ENCODE measurements at regions not wholly inside any gene's neighbourhood (a gene's known extent, or its start where the extent isn't known, plus 50 kb on each side); places are given as distances from the start of the nearest gene placed in this dataset.
A peak's percentile ranks its signal among the peaks of the same experiment; 100 is the strongest.
"Not testable (repeated sequence)": the region's sequence is repeated elsewhere in the genome, so short reads cannot be mapped to it uniquely, and the experiment has no call there.

DNA sequence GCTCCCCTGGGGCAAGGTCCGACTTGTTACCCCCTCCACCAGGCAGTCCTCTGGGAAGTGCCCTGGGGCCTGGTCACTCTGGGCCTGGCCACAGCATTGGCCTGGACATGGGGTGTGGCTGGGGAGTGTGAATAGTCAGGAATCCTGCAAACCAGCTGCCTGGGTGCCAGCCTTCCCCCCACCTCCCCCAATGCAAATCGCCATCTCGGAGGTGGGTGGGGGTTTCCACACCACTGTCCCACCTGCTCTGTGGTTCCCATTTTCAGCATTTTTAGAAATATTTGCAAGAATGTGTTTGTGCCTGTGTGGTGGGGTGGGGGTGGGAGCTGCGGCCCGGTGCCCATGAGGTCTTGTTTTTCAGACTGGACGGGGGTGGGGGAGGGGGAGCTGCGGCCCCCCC is 159.7 kb downstream of the TMEM121 start:
- H3K27ac ChIP-seq (ENCODE audit: low read depth in 2 of 2, low read length in 2 of 2); H3K4me3 ChIP-seq (ENCODE audit: low read length in 2 of 2); H3K27me3 ChIP-seq (ENCODE audit: control insufficient read depth in 2 of 2, insufficient read depth in 2 of 2, low read length in 2 of 2); H3K4me1 ChIP-seq (ENCODE audit: control insufficient read depth in 2 of 2, insufficient read depth in 2 of 2, low read length in 2 of 2); H3K9ac ChIP-seq (ENCODE audit: low read depth in 1 of 2, low read length in 2 of 2); H3K36me3 ChIP-seq (ENCODE audit: control insufficient read depth in 2 of 2, insufficient read depth in 2 of 2, low read length in 2 of 2); H3K9me3 ChIP-seq (ENCODE audit: control insufficient read depth in 2 of 2, low read length in 2 of 2): not testable (repeated sequence)

DNA sequence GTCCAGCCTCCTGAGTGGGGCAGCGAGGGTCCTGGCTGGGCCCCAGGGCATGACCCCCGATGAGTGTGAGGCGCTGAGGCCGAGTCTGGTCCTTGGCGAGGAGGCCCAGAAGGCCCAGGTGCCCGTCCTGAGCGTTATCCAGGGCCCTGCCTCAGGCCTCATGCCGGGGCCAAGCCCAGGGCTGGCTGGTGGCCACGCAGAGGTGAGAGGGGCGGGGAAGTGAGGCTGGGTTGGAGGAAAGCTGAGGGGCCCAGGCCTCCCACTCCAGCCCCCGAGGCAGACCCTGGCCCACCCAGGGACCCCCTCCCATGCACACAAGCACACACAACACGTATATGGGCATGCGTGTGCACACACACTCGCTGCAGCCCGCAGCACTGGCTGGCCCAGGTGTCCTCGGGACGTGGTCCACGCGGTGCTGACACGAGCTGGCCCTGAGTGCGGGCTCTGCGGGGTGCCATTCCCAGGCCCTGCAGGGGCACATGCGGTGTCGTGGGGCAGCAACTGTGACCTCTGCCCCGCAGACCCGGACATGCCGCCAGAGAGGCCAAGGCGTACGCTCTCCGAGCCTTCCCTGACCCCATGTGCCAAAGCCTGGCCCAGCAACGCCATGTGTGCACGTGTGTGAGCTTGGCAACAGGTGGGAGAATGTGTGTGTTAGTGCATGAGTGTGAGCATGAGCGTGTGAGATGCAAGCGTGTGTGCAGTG is 160.2 kb downstream of the TMEM121 start:
- not testable (repeated sequence) for H3K9me3 ChIP-seq (ENCODE audit: control insufficient read depth in 2 of 2, low read length in 2 of 2); H3K27me3 ChIP-seq (ENCODE audit: control insufficient read depth in 2 of 2, insufficient read depth in 2 of 2, low read length in 2 of 2); H3K4me1 ChIP-seq (ENCODE audit: control insufficient read depth in 2 of 2, insufficient read depth in 2 of 2, low read length in 2 of 2); H3K9ac ChIP-seq (ENCODE audit: low read depth in 1 of 2, low read length in 2 of 2); H3K4me3 ChIP-seq (ENCODE audit: low read length in 2 of 2); H3K36me3 ChIP-seq (ENCODE audit: control insufficient read depth in 2 of 2, insufficient read depth in 2 of 2, low read length in 2 of 2)
- peak overlapping the region in 1 of 2 donors; percentile 38 for H3K27ac ChIP-seq (ENCODE audit: low read depth in 2 of 2, low read length in 2 of 2)

DNA sequence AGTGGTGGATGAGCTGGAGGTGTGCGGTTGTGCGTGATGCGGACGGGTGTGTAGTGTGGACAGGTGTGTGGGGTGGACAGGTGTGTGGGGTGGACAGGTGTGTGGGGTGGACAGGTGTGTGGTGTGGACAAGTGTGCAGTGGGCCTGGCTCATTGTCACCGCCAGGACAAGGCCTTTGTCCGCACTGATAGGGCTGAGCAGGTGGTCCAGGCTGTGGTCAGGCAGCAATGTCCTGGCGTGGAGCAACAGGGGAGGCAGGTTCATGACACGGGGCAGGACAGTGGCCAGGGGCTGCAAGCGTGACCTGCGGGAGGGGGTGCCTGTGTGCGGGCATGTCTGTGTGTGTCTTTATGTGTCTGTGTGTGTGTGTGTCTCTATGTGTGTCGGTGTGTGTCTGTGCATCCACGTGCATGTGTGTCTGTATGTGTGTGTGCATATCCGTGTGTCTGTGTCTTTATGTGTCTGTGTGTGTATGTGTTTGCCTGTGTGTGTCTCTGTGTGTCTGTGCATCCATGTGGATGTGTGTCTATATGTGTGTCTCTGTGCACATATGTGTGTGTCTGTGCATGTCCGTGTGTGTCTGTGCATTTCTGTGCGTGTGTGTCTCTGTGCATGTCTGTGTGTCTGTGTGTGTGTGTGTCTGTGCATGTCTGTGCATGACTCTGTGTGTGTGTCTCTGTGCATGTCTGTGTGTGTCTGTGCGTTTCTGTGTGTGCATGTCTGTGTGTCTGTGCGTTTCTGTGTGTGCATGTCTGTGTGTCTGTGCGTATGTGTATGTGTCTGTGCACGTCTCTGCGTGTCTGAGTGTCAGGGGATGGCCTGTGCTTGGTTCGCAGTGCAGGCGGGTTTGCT is 161.0 kb downstream of the TMEM121 start:
- not testable (repeated sequence) for H3K27ac ChIP-seq (ENCODE audit: low read depth in 2 of 2, low read length in 2 of 2); H3K4me1 ChIP-seq (ENCODE audit: control insufficient read depth in 2 of 2, insufficient read depth in 2 of 2, low read length in 2 of 2); H3K36me3 ChIP-seq (ENCODE audit: control insufficient read depth in 2 of 2, insufficient read depth in 2 of 2, low read length in 2 of 2); H3K9me3 ChIP-seq (ENCODE audit: control insufficient read depth in 2 of 2, low read length in 2 of 2); H3K4me3 ChIP-seq (ENCODE audit: low read length in 2 of 2); H3K27me3 ChIP-seq (ENCODE audit: control insufficient read depth in 2 of 2, insufficient read depth in 2 of 2, low read length in 2 of 2); H3K9ac ChIP-seq (ENCODE audit: low read depth in 1 of 2, low read length in 2 of 2)

DNA sequence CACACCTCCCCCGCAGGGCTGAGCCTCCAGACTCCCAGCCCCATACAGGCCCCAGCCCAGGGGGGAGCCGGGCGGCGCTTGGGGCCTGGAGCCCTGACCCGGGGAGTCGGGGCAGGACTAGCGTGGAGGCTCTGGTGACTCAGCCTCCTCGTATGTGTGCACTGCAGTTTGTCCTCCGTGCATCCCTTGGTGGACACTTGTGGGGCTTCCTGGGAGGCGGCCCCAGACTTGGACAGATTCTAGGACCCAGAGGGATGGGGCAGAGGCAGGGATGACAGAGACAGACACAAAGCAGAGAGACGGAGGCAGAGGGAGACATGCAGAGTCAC is 161.6 kb downstream of the TMEM121 start:
- H3K4me1 ChIP-seq (ENCODE audit: control insufficient read depth in 2 of 2, insufficient read depth in 2 of 2, low read length in 2 of 2); H3K27ac ChIP-seq (ENCODE audit: low read depth in 2 of 2, low read length in 2 of 2); H3K27me3 ChIP-seq (ENCODE audit: control insufficient read depth in 2 of 2, insufficient read depth in 2 of 2, low read length in 2 of 2); H3K9me3 ChIP-seq (ENCODE audit: control insufficient read depth in 2 of 2, low read length in 2 of 2); H3K9ac ChIP-seq (ENCODE audit: low read depth in 1 of 2, low read length in 2 of 2); H3K36me3 ChIP-seq (ENCODE audit: control insufficient read depth in 2 of 2, insufficient read depth in 2 of 2, low read length in 2 of 2); H3K4me3 ChIP-seq (ENCODE audit: low read length in 2 of 2): not testable (repeated sequence)

DNA sequence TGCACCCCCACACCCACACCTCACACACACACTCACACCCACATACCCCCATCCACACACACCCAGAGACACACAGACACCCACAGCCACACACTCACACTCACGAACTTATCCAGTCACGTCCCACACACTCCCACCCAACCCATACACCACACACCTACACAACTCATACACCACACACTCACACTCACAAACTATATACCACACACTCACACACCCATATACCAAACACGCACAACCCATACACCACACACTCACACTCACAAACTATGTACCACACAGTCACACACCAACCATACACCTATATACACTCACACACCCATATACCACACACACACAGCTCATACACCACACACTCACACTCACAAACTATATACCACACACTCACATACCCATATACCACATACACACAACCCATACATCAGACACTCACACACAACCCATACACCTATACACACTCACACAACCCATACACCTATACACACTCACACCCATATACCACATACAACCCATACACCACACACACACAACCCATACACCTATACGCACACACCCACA is 162.4 kb downstream of the TMEM121 start:
- H3K9ac ChIP-seq (ENCODE audit: low read depth in 1 of 2, low read length in 2 of 2); H3K9me3 ChIP-seq (ENCODE audit: control insufficient read depth in 2 of 2, low read length in 2 of 2); H3K27me3 ChIP-seq (ENCODE audit: control insufficient read depth in 2 of 2, insufficient read depth in 2 of 2, low read length in 2 of 2); H3K4me1 ChIP-seq (ENCODE audit: control insufficient read depth in 2 of 2, insufficient read depth in 2 of 2, low read length in 2 of 2); H3K36me3 ChIP-seq (ENCODE audit: control insufficient read depth in 2 of 2, insufficient read depth in 2 of 2, low read length in 2 of 2); H3K4me3 ChIP-seq (ENCODE audit: low read length in 2 of 2): not testable (repeated sequence)
- H3K27ac ChIP-seq (ENCODE audit: low read depth in 2 of 2, low read length in 2 of 2), result peak overlapping the region in 1 of 2 donors; percentile 9

DNA sequence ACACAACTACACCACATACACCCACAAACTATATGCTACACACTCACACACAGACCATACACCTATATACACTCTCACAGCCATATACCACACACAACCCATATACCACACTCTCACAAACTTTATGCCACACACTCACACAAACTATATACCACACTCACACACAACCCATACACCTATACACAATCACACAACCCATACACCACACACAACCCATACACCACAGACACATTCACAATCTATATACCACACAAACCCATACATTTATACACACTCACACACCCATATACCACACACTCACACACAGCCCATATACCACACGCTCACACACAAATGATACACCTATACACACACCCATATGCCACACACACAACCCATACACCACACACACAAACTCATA is 163.3 kb downstream of the TMEM121 start:
- no peaks in the 10 kb centered on the region for H3K4me1 ChIP-seq (ENCODE audit: control insufficient read depth in 2 of 2, insufficient read depth in 2 of 2, low read length in 2 of 2)
- H3K9me3 ChIP-seq (ENCODE audit: control insufficient read depth in 2 of 2, low read length in 2 of 2), result no peaks in the 10 kb centered on the region
- H3K9ac ChIP-seq (ENCODE audit: low read depth in 1 of 2, low read length in 2 of 2), result no peak overlapping the region
- no peak overlapping the region for H3K27ac ChIP-seq (ENCODE audit: low read depth in 2 of 2, low read length in 2 of 2)
- H3K27me3 ChIP-seq (ENCODE audit: control insufficient read depth in 2 of 2, insufficient read depth in 2 of 2, low read length in 2 of 2), result no peaks in the 10 kb centered on the region
- H3K4me3 ChIP-seq (ENCODE audit: low read length in 2 of 2), result no peak overlapping the region
- H3K36me3 ChIP-seq (ENCODE audit: control insufficient read depth in 2 of 2, insufficient read depth in 2 of 2, low read length in 2 of 2), result no peaks in the 10 kb centered on the region

DNA sequence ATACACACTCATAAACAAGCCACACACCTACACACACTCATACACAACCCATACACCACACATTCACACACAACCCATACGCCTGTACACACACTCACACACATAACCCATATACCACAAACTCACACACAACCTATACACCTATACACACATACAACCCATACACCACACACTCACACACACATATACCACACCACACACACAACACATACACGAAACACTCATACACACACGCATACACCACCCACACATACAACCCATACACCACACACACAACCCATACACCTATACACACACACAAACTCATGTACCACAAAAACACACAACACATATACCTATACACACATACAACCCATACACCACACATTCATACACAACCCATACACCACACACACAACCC is 164.3 kb downstream of the TMEM121 start:
- no peaks in the 10 kb centered on the region for H3K27me3 ChIP-seq (ENCODE audit: control insufficient read depth in 2 of 2, insufficient read depth in 2 of 2, low read length in 2 of 2)
- H3K9me3 ChIP-seq (ENCODE audit: control insufficient read depth in 2 of 2, low read length in 2 of 2), result no peaks in the 10 kb centered on the region
- no peak overlapping the region for H3K9ac ChIP-seq (ENCODE audit: low read depth in 1 of 2, low read length in 2 of 2)
- H3K36me3 ChIP-seq (ENCODE audit: control insufficient read depth in 2 of 2, insufficient read depth in 2 of 2, low read length in 2 of 2), result no peaks in the 10 kb centered on the region
- H3K4me3 ChIP-seq (ENCODE audit: low read length in 2 of 2), result no peak overlapping the region
- H3K27ac ChIP-seq (ENCODE audit: low read depth in 2 of 2, low read length in 2 of 2), result no peak overlapping the region
- no peaks in the 10 kb centered on the region for H3K4me1 ChIP-seq (ENCODE audit: control insufficient read depth in 2 of 2, insufficient read depth in 2 of 2, low read length in 2 of 2)

DNA sequence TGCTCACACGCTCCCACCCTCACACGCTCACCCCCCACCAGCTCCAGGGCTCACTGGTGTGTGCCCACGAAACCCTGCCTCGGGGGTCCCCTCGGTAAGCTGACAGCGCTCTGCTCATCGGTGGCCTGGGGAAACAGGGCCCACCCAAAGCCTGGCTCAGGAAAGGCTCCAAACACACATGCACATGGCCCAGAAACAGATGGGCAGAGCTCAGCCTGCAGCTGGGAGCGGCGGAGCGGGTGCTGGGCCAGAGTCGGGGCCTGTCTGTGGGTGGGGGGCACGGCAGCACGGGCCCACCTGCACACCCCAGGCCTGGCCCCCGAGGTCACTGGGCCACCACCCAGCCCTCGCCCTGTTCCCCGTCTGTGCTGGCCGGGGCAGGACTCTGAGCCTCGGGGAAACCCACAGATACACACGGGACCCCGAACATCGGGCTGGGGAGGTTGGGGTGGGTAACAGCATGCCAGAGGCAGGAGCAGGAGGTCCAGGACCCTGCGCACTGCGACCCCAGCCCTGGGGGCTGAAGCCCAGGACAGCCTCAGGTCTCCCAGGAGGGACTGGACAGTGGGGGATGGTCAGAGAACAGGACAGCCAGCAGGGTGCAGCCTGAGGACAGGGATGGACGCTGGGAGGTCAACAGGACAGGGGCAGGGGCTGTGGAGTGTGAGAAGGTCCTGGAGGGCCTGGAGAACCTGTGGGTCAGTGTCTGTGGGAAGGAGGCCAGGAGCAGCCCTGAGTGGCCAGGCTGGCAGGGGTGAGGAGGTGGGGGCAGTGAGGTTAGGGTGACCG is 165.1 kb downstream of the TMEM121 start:
- not testable (repeated sequence) for H3K9ac ChIP-seq (ENCODE audit: low read depth in 1 of 2, low read length in 2 of 2); H3K27me3 ChIP-seq (ENCODE audit: control insufficient read depth in 2 of 2, insufficient read depth in 2 of 2, low read length in 2 of 2); H3K36me3 ChIP-seq (ENCODE audit: control insufficient read depth in 2 of 2, insufficient read depth in 2 of 2, low read length in 2 of 2); H3K4me1 ChIP-seq (ENCODE audit: control insufficient read depth in 2 of 2, insufficient read depth in 2 of 2, low read length in 2 of 2); H3K9me3 ChIP-seq (ENCODE audit: control insufficient read depth in 2 of 2, low read length in 2 of 2); H3K4me3 ChIP-seq (ENCODE audit: low read length in 2 of 2)
- H3K27ac ChIP-seq (ENCODE audit: low read depth in 2 of 2, low read length in 2 of 2), result peak overlapping the region in 1 of 2 donors; percentile 32

DNA sequence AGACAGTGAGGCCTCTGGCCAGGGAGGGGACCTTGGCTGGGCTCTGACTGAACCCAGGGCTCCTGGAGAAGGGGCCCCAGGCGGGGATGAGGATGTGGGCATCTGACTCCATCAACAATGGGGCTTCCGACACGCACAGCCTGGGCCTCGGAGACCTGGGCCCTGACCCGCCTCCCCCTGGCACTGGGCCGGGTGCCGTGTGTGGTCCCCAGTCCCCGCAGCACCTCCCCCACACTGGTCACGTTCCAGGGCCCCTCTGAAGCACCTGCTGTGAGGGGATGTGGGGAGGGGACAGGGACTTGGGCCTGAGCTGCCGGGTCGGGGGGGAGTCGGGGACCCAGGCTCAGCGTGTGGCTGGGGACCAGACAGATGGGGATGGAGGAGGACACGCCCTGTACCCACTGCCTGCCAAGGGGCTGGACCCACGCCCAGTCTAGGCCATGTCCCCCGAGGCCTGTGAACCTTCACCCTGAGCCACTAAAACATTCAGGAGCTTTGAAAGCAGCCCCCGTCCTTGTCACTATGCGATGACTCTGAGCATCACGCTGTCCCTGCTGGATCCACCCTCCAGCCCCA is 165.8 kb downstream of the TMEM121 start:
- not testable (repeated sequence) for H3K9ac ChIP-seq (ENCODE audit: low read depth in 1 of 2, low read length in 2 of 2); H3K9me3 ChIP-seq (ENCODE audit: control insufficient read depth in 2 of 2, low read length in 2 of 2); H3K27me3 ChIP-seq (ENCODE audit: control insufficient read depth in 2 of 2, insufficient read depth in 2 of 2, low read length in 2 of 2); H3K4me3 ChIP-seq (ENCODE audit: low read length in 2 of 2); H3K4me1 ChIP-seq (ENCODE audit: control insufficient read depth in 2 of 2, insufficient read depth in 2 of 2, low read length in 2 of 2); H3K36me3 ChIP-seq (ENCODE audit: control insufficient read depth in 2 of 2, insufficient read depth in 2 of 2, low read length in 2 of 2)
- H3K27ac ChIP-seq (ENCODE audit: low read depth in 2 of 2, low read length in 2 of 2), result peak overlapping the region in 1 of 2 donors; percentile 32

DNA sequence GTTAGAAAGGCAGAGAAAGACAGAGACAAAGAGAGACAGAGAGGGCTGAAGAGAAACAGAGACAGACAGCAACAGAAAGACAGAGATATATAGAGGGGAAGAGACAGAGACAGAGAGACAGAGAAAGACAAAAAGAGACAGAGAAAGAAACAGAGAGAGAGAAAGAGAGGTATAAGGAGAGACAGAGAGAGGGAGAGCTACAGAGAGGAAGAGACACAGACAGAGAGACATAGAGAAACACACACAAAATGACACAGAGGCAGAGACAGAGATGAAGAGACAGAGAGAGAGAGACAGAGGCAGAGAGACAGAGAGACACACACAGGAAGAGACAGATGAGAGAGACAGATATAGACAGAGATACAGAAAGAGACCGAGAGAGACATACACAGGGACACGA is 168.6 kb downstream of the TMEM121 start:
- no peak overlapping the region for H3K9ac ChIP-seq (ENCODE audit: low read depth in 1 of 2, low read length in 2 of 2)
- H3K27me3 ChIP-seq (ENCODE audit: control insufficient read depth in 2 of 2, insufficient read depth in 2 of 2, low read length in 2 of 2), result no peaks in the 10 kb centered on the region
- no peaks in the 10 kb centered on the region for H3K4me1 ChIP-seq (ENCODE audit: control insufficient read depth in 2 of 2, insufficient read depth in 2 of 2, low read length in 2 of 2)
- H3K27ac ChIP-seq (ENCODE audit: low read depth in 2 of 2, low read length in 2 of 2), result peak overlapping the region in 1 of 2 donors; percentile 32
- H3K36me3 ChIP-seq (ENCODE audit: control insufficient read depth in 2 of 2, insufficient read depth in 2 of 2, low read length in 2 of 2), result no peaks in the 10 kb centered on the region
- no peak overlapping the region for H3K4me3 ChIP-seq (ENCODE audit: low read length in 2 of 2)
- H3K9me3 ChIP-seq (ENCODE audit: control insufficient read depth in 2 of 2, low read length in 2 of 2), result no peaks in the 10 kb centered on the region
